LoVo (cell line): ENCODE measurements at regions not wholly inside any gene's neighbourhood (a gene's known extent, or its start where the extent isn't known, plus 50 kb on each side); places are given as distances from the start of the nearest gene placed in this dataset.

Experiments
- DNase-seq: peaks from one replicate; pipeline ENCODE4 v3.0.0-alpha.2; 2016; ENCODE audit warnings: low spot score

DNA sequence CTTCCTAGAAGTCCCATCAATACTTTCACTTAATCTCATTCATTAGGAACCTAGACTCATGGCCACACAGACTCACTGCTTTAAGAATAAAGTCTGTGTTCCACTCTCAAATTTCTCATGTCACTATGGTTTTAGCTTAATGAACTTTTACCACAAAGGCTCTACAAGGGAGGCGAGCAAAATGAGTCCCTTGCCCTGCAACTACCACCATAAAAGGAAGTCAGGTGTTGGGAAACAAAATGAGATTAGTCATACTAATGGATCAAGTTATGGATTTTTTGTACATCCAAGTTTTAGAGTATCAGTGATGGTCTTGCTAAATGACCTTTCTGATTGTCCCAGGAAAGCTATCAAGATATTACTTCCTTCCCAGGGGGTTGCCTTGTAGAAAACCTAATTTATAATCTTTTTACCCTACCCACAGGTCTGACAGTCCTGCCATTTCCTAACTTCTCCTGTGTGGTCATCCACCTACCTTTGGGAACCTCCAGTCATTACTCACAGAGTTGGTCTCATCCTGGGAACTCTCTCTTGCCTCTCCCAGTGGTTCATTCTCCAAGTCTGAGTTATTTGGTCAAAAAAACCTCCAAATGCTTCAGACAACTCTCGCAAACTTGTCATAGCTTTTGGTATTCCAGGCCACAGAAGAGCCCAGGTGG lies 51.8 kb upstream of the SLC16A1 start:
- no peak for DNase-seq

DNA sequence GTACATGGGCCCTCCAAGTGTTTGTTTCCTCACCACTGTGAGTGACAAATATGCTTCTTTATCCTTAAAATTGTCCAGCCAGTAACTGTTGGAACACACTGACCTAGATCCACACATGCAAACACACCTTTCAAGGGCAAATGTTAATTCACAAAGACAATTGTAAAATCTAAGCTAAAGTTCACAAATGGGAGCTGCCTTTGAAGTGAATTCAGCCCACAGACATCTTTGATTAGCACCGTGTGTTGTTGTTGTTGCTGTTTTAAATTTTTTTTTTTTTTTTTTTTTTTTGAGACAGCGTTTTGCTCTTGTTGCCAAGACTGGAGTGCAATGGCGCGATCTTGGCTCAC lies 52.3 kb upstream of the SLC16A1 start:
- no peak for DNase-seq

DNA sequence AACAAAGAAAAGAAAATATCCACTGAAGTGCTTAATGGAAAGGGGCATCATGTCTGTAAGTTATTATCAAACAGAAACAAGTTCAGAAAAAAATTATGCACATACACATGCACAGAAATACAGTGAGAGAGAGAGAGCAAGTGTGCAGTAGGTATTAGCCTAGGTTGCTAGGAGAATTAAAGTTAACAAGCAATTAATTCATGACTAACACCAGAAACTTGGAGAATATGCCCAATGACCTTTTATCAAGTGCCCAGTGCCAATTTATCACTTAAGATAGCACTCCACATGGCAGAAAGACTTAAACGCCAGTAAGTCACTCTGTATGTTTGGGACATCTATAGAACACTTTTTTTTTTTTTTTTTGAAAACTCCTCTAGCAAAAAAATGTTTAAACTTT lies 56.2 kb upstream of the SLC16A1 start:
- no peak for DNase-seq

DNA sequence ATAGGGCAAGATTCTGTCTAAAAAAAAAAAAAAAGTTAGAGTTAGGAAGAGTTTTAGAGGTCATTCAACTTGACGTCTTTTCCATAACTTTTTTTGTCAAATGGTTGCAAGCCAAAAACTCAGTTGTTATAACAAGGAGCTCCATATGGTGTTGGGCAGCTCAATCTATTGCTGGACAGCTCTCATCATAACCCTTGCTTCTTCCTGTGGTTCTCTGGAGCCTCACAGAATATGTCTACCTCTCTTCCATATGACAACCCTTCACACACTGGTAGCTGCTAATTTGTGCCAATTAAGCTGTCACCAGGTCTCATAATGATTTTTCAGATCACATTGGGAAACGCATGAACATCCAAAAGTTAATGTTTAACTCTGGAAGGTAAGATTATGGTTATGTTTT lies 57.8 kb upstream of the SLC16A1 start:
- no peak for DNase-seq

DNA sequence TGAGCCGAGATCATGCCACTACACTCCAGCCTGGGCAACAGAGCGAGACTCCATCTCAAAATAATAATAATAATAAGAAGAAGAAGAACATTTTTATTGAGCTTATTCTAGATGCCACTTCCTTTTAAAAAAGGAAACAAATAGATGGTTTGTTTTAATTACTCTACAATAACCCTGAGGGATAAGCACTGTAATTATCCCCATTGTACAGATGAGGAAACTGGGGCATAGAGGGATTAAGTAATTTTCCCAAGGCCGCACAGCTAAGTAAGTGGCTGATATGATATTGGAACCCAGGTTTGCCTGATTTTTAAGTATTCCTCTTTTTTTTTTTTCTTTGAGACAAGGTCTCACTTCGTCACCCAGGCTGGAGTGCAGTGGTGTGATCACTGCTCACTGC lies 58.5 kb upstream of the LRIG2 start:
- no peak for DNase-seq

DNA sequence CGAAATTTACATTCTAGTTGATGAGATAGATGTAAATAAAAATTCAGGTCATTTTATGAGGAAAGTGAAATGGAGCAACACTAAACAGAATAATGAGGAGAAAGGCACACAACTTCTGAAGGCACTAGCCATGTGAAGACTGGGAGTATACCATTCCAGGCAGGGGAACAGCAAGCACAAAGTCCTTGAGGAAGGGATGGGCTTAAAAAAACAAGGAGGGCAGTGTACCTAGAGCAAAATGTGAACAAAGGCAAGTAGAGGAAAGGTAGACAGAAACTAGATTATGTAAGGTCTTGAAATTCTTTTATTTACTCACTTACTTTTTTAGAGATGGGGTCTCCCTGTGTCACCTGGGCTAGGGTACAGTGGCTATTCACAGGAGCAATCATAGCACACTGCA lies 54.1 kb upstream of the LRIG2 start:
- DNase-seq: peak; percentile 53

DNA sequence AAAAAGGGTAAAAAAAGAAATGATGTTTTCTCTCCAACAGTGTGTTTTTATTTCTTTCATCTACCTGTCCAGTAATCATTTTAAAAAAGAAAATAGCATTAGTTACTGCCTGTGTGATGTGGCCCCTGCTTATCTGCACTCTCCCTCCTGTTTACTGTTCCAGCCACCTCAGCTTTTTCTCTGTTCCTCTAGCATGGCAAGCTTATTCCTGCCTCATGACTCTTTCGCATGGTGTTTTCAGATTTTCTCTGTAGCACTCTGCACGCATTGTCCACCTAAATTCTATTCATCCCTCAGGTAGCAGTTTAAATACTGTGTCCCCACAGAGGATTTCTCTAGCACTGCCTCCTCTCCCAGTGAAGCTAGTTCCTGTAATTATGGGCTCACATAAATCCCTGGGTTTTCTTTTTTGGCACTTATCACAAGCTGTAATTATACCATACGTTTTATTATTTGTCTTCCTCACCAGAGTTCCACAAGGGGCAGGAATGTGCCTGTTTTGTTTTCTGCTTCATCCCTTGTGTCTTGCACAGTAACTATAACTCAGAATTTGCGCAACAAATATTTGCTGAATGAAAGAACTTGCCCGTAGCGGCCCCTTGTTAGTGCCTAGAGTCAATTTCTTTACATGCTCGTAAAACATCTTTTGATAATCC lies 51.4 kb upstream of the LRIG2 start:
- DNase-seq: no peak
